ENCODE measurements at regions not wholly inside any gene's neighbourhood (a gene's known extent, or its start where the extent isn't known, plus 50 kb on each side); places are given as distances from the start of the nearest gene placed in this dataset.

DNA sequence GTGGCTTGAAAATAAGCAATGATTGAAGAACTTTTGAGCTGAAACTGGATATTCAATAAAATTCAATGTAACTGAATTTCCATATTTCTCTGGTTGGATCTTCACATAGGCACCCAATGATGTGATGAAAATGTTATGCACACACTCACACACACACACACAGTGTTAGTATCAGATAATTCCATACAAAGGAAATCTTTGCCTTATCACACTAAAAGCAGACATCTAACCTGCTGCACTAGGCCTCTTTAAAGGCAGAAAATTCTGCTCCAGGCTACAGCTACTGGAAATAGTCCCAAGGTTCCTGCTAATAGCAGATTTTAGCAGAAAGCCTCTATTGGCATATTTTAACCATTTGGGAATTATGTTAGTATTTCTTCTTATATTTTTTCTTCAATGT, 309.6 kb downstream of the COL11A1 start:
- TF ChIP-seq EZH2 (IDR thresholded peaks at IDR 0.05; ENCODE audit: borderline replicate concordance, insufficient read depth, low read length, poor library complexity, severe bottlenecking) (no peak), EP300 (conservative IDR thresholded peaks at IDR 0.05; ENCODE audit: poor library complexity, severe bottlenecking) (no peak), SMC3 (conservative IDR thresholded peaks at IDR 0.05; ENCODE audit: poor library complexity) (no peak)
- TF ChIP-seq, protein P1, sequence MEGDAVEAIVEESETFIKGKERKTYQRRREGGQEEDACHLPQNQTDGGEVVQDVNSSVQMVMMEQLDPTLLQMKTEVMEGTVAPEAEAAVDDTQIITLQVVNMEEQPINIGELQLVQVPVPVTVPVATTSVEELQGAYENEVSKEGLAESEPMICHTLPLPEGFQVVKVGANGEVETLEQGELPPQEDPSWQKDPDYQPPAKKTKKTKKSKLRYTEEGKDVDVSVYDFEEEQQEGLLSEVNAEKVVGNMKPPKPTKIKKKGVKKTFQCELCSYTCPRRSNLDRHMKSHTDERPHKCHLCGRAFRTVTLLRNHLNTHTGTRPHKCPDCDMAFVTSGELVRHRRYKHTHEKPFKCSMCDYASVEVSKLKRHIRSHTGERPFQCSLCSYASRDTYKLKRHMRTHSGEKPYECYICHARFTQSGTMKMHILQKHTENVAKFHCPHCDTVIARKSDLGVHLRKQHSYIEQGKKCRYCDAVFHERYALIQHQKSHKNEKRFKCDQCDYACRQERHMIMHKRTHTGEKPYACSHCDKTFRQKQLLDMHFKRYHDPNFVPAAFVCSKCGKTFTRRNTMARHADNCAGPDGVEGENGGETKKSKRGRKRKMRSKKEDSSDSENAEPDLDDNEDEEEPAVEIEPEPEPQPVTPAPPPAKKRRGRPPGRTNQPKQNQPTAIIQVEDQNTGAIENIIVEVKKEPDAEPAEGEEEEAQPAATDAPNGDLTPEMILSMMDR (IDR thresholded peaks at IDR 0.05; ENCODE audit: poor library complexity, severe bottlenecking), result no peak
- TF ChIP-seq, protein P2, sequence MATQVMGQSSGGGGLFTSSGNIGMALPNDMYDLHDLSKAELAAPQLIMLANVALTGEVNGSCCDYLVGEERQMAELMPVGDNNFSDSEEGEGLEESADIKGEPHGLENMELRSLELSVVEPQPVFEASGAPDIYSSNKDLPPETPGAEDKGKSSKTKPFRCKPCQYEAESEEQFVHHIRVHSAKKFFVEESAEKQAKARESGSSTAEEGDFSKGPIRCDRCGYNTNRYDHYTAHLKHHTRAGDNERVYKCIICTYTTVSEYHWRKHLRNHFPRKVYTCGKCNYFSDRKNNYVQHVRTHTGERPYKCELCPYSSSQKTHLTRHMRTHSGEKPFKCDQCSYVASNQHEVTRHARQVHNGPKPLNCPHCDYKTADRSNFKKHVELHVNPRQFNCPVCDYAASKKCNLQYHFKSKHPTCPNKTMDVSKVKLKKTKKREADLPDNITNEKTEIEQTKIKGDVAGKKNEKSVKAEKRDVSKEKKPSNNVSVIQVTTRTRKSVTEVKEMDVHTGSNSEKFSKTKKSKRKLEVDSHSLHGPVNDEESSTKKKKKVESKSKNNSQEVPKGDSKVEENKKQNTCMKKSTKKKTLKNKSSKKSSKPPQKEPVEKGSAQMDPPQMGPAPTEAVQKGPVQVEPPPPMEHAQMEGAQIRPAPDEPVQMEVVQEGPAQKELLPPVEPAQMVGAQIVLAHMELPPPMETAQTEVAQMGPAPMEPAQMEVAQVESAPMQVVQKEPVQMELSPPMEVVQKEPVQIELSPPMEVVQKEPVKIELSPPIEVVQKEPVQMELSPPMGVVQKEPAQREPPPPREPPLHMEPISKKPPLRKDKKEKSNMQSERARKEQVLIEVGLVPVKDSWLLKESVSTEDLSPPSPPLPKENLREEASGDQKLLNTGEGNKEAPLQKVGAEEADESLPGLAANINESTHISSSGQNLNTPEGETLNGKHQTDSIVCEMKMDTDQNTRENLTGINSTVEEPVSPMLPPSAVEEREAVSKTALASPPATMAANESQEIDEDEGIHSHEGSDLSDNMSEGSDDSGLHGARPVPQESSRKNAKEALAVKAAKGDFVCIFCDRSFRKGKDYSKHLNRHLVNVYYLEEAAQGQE (IDR thresholded peaks at IDR 0.05; ENCODE audit: borderline replicate concordance), result no peak

Data from neural cell (in vitro differentiated cells).